ENCODE measurements at regions not wholly inside any gene's neighbourhood (a gene's known extent, or its start where the extent isn't known, plus 50 kb on each side); places are given as distances from the start of the nearest gene placed in this dataset.
"Not testable (repeated sequence)": the region's sequence is repeated elsewhere in the genome, so short reads cannot be mapped to it uniquely, and the experiment has no call there.

GRCh38 chr12:33926095-33926494, 96.2 kb upstream of the ALG10 start:
- Histone ChIP-seq H3K27ac (no peak overlapping the region), H3K27me3 (no peaks in the 10 kb centered on the region), H3K4me3 (no peak overlapping the region), H3K4me1 (no peaks in the 10 kb centered on the region), H3K9me3 (no peaks in the 10 kb centered on the region), H3K36me3 (no peaks in the 10 kb centered on the region)
- intact Hi-C loops (cut with DNase I; ENCODE audit: low total_unique reads): no loop called here
- no peak for TF ChIP-seq POLR2AphosphoS5 (IDR thresholded peaks at IDR 0.05)
- TF ChIP-seq POLR2A (IDR thresholded peaks at IDR 0.05): no peak
- no peak for TF ChIP-seq CTCF (IDR thresholded peaks at IDR 0.05)
- no peak for DNase-seq (ENCODE audit: low spot score in 2 of 2)

- H3K36me3 ChIP-seq; H3K27ac ChIP-seq; intact Hi-C loops (cut with DNase I; ENCODE audit: low total_unique reads); H3K9me3 ChIP-seq; H3K27me3 ChIP-seq; H3K4me1 ChIP-seq; DNase-seq (ENCODE audit: low spot score in 2 of 2); H3K4me3 ChIP-seq: not testable (repeated sequence)
Observed at GRCh38 chr12:33937669-33938068, 84.6 kb upstream of the ALG10 start.

GRCh38 chr12:33942172-33942571, 80.1 kb upstream of the ALG10 start:
- Histone ChIP-seq H3K9me3 (no peaks in the 10 kb centered on the region), H3K4me3 (no peak overlapping the region), H3K36me3 (no peaks in the 10 kb centered on the region), H3K27me3 (no peaks in the 10 kb centered on the region), H3K4me1 (no peaks in the 10 kb centered on the region), H3K27ac (no peak overlapping the region)
- no peak for DNase-seq (ENCODE audit: low spot score in 2 of 2)
- TF ChIP-seq CTCF (IDR thresholded peaks at IDR 0.05) (no peak), POLR2A (IDR thresholded peaks at IDR 0.05) (no peak), POLR2AphosphoS5 (IDR thresholded peaks at IDR 0.05) (no peak)
- intact Hi-C loops (cut with DNase I; ENCODE audit: low total_unique reads): no loop called here

- no peaks in the 10 kb centered on the region for H3K27me3 ChIP-seq
- intact Hi-C loops (cut with DNase I; ENCODE audit: low total_unique reads): no loop called here
- peaks cover 10 to 14% of the 10 kb centered on the region in 2 donors for H3K9me3 ChIP-seq
- TF ChIP-seq POLR2AphosphoS5 (IDR thresholded peaks at IDR 0.05) (no peak), CTCF (IDR thresholded peaks at IDR 0.05) (no peak), POLR2A (IDR thresholded peaks at IDR 0.05) (no peak)
- DNase-seq (ENCODE audit: low spot score in 2 of 2): no peak
- no peaks in the 10 kb centered on the region for H3K36me3 ChIP-seq
- H3K27ac ChIP-seq: no peak overlapping the region
- H3K4me1 ChIP-seq: no peaks in the 10 kb centered on the region
- H3K4me3 ChIP-seq: no peak overlapping the region
Observed at GRCh38 chr12:33944703-33945437, 77.4 kb upstream of the ALG10 start.

GRCh38 chr12:33945438-33945784, 76.9 kb upstream of the ALG10 start:
- H3K27me3 ChIP-seq: no peaks in the 10 kb centered on the region
- H3K4me3 ChIP-seq: no peak overlapping the region
- intact Hi-C loops (cut with DNase I; ENCODE audit: low total_unique reads): no loop called here
- H3K27ac ChIP-seq: no peak overlapping the region
- no peak for DNase-seq (ENCODE audit: low spot score in 2 of 2)
- H3K9me3 ChIP-seq: peaks cover 10 to 19% of the 10 kb centered on the region in 2 donors
- TF ChIP-seq CTCF (IDR thresholded peaks at IDR 0.05) (no peak), POLR2AphosphoS5 (IDR thresholded peaks at IDR 0.05) (no peak), POLR2A (IDR thresholded peaks at IDR 0.05) (no peak)
- no peaks in the 10 kb centered on the region for H3K36me3 ChIP-seq
- H3K4me1 ChIP-seq: no peaks in the 10 kb centered on the region

GRCh38 chr12:33966219-33966618, 56.1 kb upstream of the ALG10 start:
- H3K36me3 ChIP-seq; H3K27ac ChIP-seq; DNase-seq (ENCODE audit: low spot score in 2 of 2); intact Hi-C loops (cut with DNase I; ENCODE audit: low total_unique reads); H3K4me1 ChIP-seq; H3K4me3 ChIP-seq; H3K27me3 ChIP-seq; H3K9me3 ChIP-seq: not testable (repeated sequence)
